Omental fat pad (tissue), 3 donors: ENCODE measurements at regions not wholly inside any gene's neighbourhood (a gene's known extent, or its start where the extent isn't known, plus 50 kb on each side); places are given as distances from the start of the nearest gene placed in this dataset.

Experiments used
- ATAC-seq: fragments of 150-250 bp; one replicate; pipeline ENCODE4 v1.9.1; 2016; ENCODE audit warnings: mild to moderate bottlenecking, moderate library complexity; ENCODE audit not compliant: low FRiP score
- DNase-seq: peaks from one replicate; pipeline ENCODE4 v3.0.0-alpha.2; 2019; ENCODE audit warnings: low spot score
- CTCF ChIP-seq, 3 donors: fragments of 450-650 bp; IDR thresholded peaks; one replicate each; pipeline ENCODE4 v1.5.1; 2016 to 2017; ENCODE audit warnings: antibody characterized with exemption in 3 of 3, mild to moderate bottlenecking in 3 of 3, moderate library complexity in 2 of 3

GRCh38 chr2:155026651-155027174 lies 328.2 kb downstream of the KCNJ3 start:
- DNase-seq (no peak), ATAC-seq (no peak)
- no peak for TF ChIP-seq CTCF (IDR thresholded peaks at IDR 0.05)

GRCh38 chr2:155023674-155024073 lies 325.2 kb downstream of the KCNJ3 start:
- TF ChIP-seq CTCF (IDR thresholded peaks at IDR 0.05), result no peak
- ATAC-seq (no peak), DNase-seq (no peak)

- TF ChIP-seq CTCF (IDR thresholded peaks at IDR 0.05), result no peak
- ATAC-seq, result no peak
- no peak for DNase-seq
Observed at GRCh38 chr2:155022531-155022930, 324.0 kb downstream of the KCNJ3 start.

GRCh38 chr2:155021618-155022017 lies 323.1 kb downstream of the KCNJ3 start:
- no peak for ATAC-seq
- no peak for TF ChIP-seq CTCF (IDR thresholded peaks at IDR 0.05)
- no peak for DNase-seq

- no peak for TF ChIP-seq CTCF (IDR thresholded peaks at IDR 0.05)
- ATAC-seq (no peak), DNase-seq (no peak)
Observed at GRCh38 chr2:155020246-155020645, 321.8 kb downstream of the KCNJ3 start.

- no peak for ATAC-seq
Observed at GRCh38 chr2:155010925-155011324, 312.4 kb downstream of the KCNJ3 start.

More at GRCh38 chr2:155010925-155011324, 312.4 kb downstream of the KCNJ3 start:
- no peak for DNase-seq
- no peak for TF ChIP-seq CTCF (IDR thresholded peaks at IDR 0.05)
